ENCODE measurements at regions not wholly inside any gene's neighbourhood (a gene's known extent, or its start where the extent isn't known, plus 50 kb on each side); places are given as distances from the start of the nearest gene placed in this dataset.
"Not testable (repeated sequence)": the region's sequence is repeated elsewhere in the genome, so short reads cannot be mapped to it uniquely, and the experiment has no call there.

- no peak overlapping the region; the same call in 1 of the 2 replicates for H3K27ac ChIP-seq
- no peak for TF ChIP-seq ZFX (IDR thresholded peaks at IDR 0.05)
- TF ChIP-seq CTCF (conservative IDR thresholded peaks at IDR 0.05) = no peak
Measured at GRCh38 chr16:85531516-85531915, 81.6 kb upstream of the GSE1 start.

- no peak overlapping the region for H3K27ac ChIP-seq
- no peak for TF ChIP-seq CTCF (conservative IDR thresholded peaks at IDR 0.05)
- TF ChIP-seq ZFX (IDR thresholded peaks at IDR 0.05) = no peak
Measured at GRCh38 chr16:85532147-85532546, 81.0 kb upstream of the GSE1 start.

GRCh38 chr16:85533593-85533992 lies 79.5 kb upstream of the GSE1 start:
- H3K27ac ChIP-seq = not testable (repeated sequence)

GRCh38 chr16:85534536-85535351 lies 78.4 kb upstream of the GSE1 start:
- TF ChIP-seq CTCF (conservative IDR thresholded peaks at IDR 0.05) (no peak), ZFX (IDR thresholded peaks at IDR 0.05) (no peak)
- no peak overlapping the region for H3K27ac ChIP-seq

- TF ChIP-seq ZFX (IDR thresholded peaks at IDR 0.05) (no peak), CTCF (conservative IDR thresholded peaks at IDR 0.05) (no peak)
Measured at GRCh38 chr16:85535352-85536072, 77.6 kb upstream of the GSE1 start.

GRCh38 chr16:85536073-85536410 lies 77.1 kb upstream of the GSE1 start:
- H3K27ac ChIP-seq = no peak overlapping the region
- TF ChIP-seq ZFX (IDR thresholded peaks at IDR 0.05) = no peak
- no peak for TF ChIP-seq CTCF (conservative IDR thresholded peaks at IDR 0.05)

More at GRCh38 chr16:85535352-85536072, 77.6 kb upstream of the GSE1 start:
- no peak overlapping the region for H3K27ac ChIP-seq

GRCh38 chr16:85536411-85537330 lies 76.5 kb upstream of the GSE1 start:
- H3K27ac ChIP-seq = no peak overlapping the region
- no peak for TF ChIP-seq CTCF (conservative IDR thresholded peaks at IDR 0.05)
- TF ChIP-seq ZFX (IDR thresholded peaks at IDR 0.05) = no peak

All from C4-2B (cell line).